Body of pancreas (tissue), 4 donors: ENCODE measurements at regions not wholly inside any gene's neighbourhood (a gene's known extent, or its start where the extent isn't known, plus 50 kb on each side); places are given as distances from the start of the nearest gene placed in this dataset.

Experiments used
- CTCF ChIP-seq, 7 experiments: fragments of 450-650 bp in 4 of 7; fragments of 200-600 bp in 3 of 7; sonication (generic) in 3 of 7; IDR thresholded peaks; one replicate each; pipeline ENCODE4 v1.5.1; 2016 to 2019; ENCODE audit warnings: antibody characterized with exemption in 7 of 7
- POLR2A ChIP-seq, 3 donors: fragments of 450-650 bp; IDR thresholded peaks; one replicate each; pipeline ENCODE4 v1.6.1; 2016; ENCODE audit warnings: antibody characterized with exemption in 3 of 3, mild to moderate bottlenecking in 2 of 3

DNA sequence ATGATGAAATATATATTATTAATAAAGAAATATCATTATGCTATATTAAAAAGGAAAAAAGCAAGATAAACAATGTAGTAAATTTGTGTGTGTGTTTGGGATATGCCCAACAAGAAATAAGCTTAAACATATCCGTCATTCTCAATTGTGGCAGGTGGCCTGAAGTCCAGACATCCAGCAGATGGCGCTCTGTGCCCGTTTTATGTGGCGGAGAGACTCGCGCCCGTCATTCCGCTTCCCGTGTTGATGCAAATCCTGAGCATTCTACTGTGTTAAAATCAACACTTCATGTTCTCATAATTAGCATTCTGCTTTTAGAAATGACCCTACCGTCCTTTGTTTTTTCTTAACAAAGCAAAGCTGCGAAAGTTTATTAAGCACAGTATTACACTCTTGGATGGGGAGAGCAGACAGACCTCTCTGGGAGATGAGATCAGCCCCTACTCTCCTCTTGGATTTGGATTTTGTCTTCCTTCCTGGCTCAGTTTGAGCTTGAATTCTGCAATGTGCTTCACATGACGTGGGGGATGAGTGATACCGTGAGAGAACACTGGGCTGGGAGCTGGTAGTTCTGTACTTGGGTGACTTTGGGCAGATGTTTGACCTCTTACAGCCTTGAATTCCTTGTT lies 125.8 kb downstream of the MCHR2 start:
- TF ChIP-seq POLR2A (IDR thresholded peaks at IDR 0.05): no peak
- TF ChIP-seq CTCF (IDR thresholded peaks at IDR 0.05): peak; percentile 53 to 86 (median 85)
